ENCODE measurements at regions not wholly inside any gene's neighbourhood (a gene's known extent, or its start where the extent isn't known, plus 50 kb on each side); places are given as distances from the start of the nearest gene placed in this dataset.

GRCh38 chr6:92887871-92888270 lies 531.5 kb downstream of the EPHA7 start:
- intact Hi-C loops (cut with DNase I): no loop called here
- no peak overlapping the region for H3K27ac ChIP-seq
- DNase-seq (ENCODE audit: low spot score in 2 of 2): no peak
- no peak overlapping the region for H3K4me3 ChIP-seq
- no peaks in the 10 kb centered on the region for H3K27me3 ChIP-seq
- H3K36me3 ChIP-seq: no peaks in the 10 kb centered on the region
- H3K4me1 ChIP-seq: no peaks in the 10 kb centered on the region
- TF ChIP-seq CTCF (IDR thresholded peaks at IDR 0.05): no peak
- H3K9me3 ChIP-seq: peaks cover 0 to 8% of the 10 kb centered on the region in 2 donors

DNA sequence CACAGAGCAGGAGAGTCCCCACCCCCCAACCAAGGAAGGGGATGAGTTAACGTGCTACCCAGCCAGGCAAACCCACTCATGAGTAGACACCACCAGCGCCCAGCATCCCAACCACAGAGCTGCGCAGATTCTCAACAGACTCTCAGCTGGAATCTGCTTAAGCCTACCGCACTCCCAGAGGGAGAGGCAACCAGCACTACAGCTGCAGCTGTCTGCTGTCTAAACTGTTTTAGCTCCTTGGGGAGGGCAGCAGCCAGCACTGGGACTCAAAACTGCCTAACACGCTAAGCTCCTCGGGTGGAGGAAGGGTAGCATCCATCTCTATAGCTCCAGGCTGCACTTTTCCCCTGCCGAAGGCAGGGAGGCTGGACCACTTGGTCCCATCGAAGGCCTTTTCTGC lies 539.8 kb downstream of the EPHA7 start:
- Histone ChIP-seq H3K9me3 (peaks cover 0 to 7% of the 10 kb centered on the region in 2 donors), H3K27me3 (no peaks in the 10 kb centered on the region), H3K4me1 (no peaks in the 10 kb centered on the region), H3K4me3 (no peak overlapping the region), H3K36me3 (no peaks in the 10 kb centered on the region), H3K27ac (no peak overlapping the region)
- no peak for DNase-seq (ENCODE audit: low spot score in 2 of 2)
- intact Hi-C loops (cut with DNase I): no loop called here
- no peak for TF ChIP-seq CTCF (IDR thresholded peaks at IDR 0.05)

DNA sequence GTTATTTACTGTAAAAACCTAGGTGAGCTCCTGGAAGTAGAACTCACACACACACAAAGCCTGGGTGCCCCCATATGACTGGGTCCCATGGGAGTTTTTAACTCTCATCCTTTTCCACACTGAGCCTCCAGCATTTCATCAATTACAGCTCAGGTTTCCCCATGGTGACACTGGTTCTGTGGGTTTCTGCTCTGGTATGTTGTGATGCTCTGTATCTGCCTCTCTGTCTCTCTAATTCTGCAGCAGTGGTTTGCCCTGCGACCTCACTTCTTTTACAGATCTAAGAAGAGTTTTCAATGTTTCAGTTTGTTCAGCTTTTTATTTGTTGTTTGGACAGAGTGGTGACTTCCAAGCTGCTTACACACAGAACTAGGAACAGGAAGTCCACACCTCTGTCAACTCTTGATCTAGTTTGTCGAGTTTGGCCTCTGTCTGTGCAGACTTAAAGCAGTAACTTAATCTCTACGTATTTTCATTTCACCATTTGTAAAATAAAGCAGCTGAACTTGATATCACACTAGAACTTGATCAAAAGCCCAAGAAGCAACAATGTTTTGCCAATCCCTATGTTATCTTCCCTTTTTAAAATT lies 554.3 kb downstream of the EPHA7 start:
- intact Hi-C loops (cut with DNase I): no loop called here

GRCh38 chr6:92849636-92850035 lies 569.7 kb downstream of the EPHA7 start:
- intact Hi-C loops (cut with DNase I): no loop called here
- DNase-seq (ENCODE audit: low spot score in 2 of 2): no peak
- TF ChIP-seq CTCF (IDR thresholded peaks at IDR 0.05): no peak
- H3K4me3 ChIP-seq: no peak overlapping the region
- H3K27ac ChIP-seq: no peak overlapping the region
- H3K36me3 ChIP-seq: no peaks in the 10 kb centered on the region
- no peaks in the 10 kb centered on the region for H3K9me3 ChIP-seq
- no peaks in the 10 kb centered on the region for H3K27me3 ChIP-seq
- H3K4me1 ChIP-seq: no peaks in the 10 kb centered on the region

More for the DNA sequence above, 554.3 kb downstream of the EPHA7 start:
- Histone ChIP-seq H3K27me3 (no peaks in the 10 kb centered on the region), H3K9me3 (no peaks in the 10 kb centered on the region), H3K4me1 (no peaks in the 10 kb centered on the region), H3K27ac (no peak overlapping the region), H3K36me3 (no peaks in the 10 kb centered on the region), H3K4me3 (no peak overlapping the region)
- no peak for DNase-seq (ENCODE audit: low spot score in 2 of 2)
- no peak for TF ChIP-seq CTCF (IDR thresholded peaks at IDR 0.05)

DNA sequence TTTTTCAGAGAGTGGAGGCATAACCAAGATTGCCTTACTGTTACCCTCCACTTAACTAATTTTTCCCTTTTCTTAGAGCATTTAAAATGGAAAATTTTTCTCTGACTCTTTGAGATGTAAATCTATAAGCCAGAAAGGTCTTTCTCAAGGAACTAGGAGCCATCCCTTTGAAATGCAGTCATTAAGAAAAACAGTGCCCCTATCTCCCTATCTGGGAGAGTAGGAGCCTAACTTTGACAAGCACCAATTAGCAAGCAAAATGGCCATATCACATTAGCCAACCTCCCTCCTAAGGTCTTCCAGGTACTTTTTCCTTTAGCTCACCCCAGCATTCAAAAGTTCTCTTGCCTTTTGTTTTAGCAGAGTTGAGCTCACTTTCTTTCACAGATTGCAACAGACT lies 570.5 kb downstream of the EPHA7 start:
- no peak for DNase-seq (ENCODE audit: low spot score in 2 of 2)
- Histone ChIP-seq H3K9me3 (no peaks in the 10 kb centered on the region), H3K27me3 (no peaks in the 10 kb centered on the region), H3K4me3 (no peak overlapping the region), H3K36me3 (no peaks in the 10 kb centered on the region), H3K4me1 (no peaks in the 10 kb centered on the region), H3K27ac (no peak overlapping the region)
- intact Hi-C loops (cut with DNase I): no loop called here
- no peak for TF ChIP-seq CTCF (IDR thresholded peaks at IDR 0.05)

GRCh38 chr6:92848459-92848858 lies 570.9 kb downstream of the EPHA7 start:
- Histone ChIP-seq H3K27me3 (no peaks in the 10 kb centered on the region), H3K4me1 (no peaks in the 10 kb centered on the region), H3K27ac (no peak overlapping the region), H3K4me3 (no peak overlapping the region), H3K36me3 (no peaks in the 10 kb centered on the region), H3K9me3 (no peaks in the 10 kb centered on the region)
- intact Hi-C loops (cut with DNase I): no loop called here
- TF ChIP-seq CTCF (IDR thresholded peaks at IDR 0.05): no peak
- no peak for DNase-seq (ENCODE audit: low spot score in 2 of 2)
